SK-N-SH (cell line): ENCODE measurements at regions not wholly inside any gene's neighbourhood (a gene's known extent, or its start where the extent isn't known, plus 50 kb on each side); places are given as distances from the start of the nearest gene placed in this dataset.

Experiments
- CTCF ChIA-PET: fragments of 300-600, 350-600 bp; formaldehyde crosslinking; extraction: SDS; loops from one replicate; lab custom pipeline; 2021; lab: Yijun Ruan, JAX
- POLR2A ChIA-PET: fragments of 350-600 bp; sonication (Branson Sonifier 250); formaldehyde crosslinking; extraction: SDS; loops from one replicate; lab custom pipeline; 2020; ENCODE audit warnings: antibody characterized with exemption, inconsistent platforms; lab: Yijun Ruan, JAX
- DNase-seq: peaks from one replicate; pipeline ENCODE4 v3.0.0; 2012
- H2AFZ ChIP-seq: fragments of 200-600 bp; sonication (generic); 2 replicates; pipeline ENCODE4 v1.8.1; 2016; ENCODE audit warnings: antibody characterized with exemption, mild to moderate bottlenecking, low read depth
- H3F3A ChIP-seq: fragments of 200-600 bp; sonication (generic); replicated peaks from 2 replicates; pipeline ENCODE3; 2016; ENCODE audit warnings: antibody characterized with exemption, mild to moderate bottlenecking; ENCODE audit not compliant: insufficient read depth
- H3K27ac ChIP-seq, 2 experiments: fragments of 200-500 bp in 1 of 2; fragments of 200-600 bp in 1 of 2; sonication (Bioruptor generic) in 1 of 2; sonication (generic), shearing (Covaris generic) in 1 of 2; 2 replicates each; pipeline versions ENCODE4 v1.5.1 to v1.6.1; 2014 to 2016; ENCODE audit warnings: low read depth in 2 of 2, inconsistent platforms in 1 of 2, low read length in 1 of 2, mild to moderate bottlenecking in 1 of 2, mixed read lengths in 1 of 2
- H3K27me3 ChIP-seq: fragments of 200-600 bp; sonication (generic), shearing (Covaris generic); 2 replicates; pipeline ENCODE4 v1.6.1; 2016; ENCODE audit warnings: mixed run types; ENCODE audit not compliant: insufficient read depth
- H3K36me3 ChIP-seq, 2 experiments: fragments of 200-500 bp in 1 of 2; fragments of 200-600 bp in 1 of 2; sonication (Bioruptor generic) in 1 of 2; sonication (generic) in 1 of 2; replicated peaks in 1 of 2; 2 replicates each; pipeline versions ENCODE3 to v1.5.1; 2014 to 2016; ENCODE audit warnings: low read length in 1 of 2, mild to moderate bottlenecking in 1 of 2; ENCODE audit not compliant: insufficient read depth in 2 of 2, control insufficient read depth in 1 of 2
- H3K4me1 ChIP-seq, 2 experiments: fragments of 200-500 bp in 1 of 2; fragments of 200-600 bp in 1 of 2; sonication (Bioruptor generic) in 1 of 2; sonication (generic), shearing (Covaris generic) in 1 of 2; 2 replicates each; pipeline versions ENCODE4 v1.5.1 to v1.6.1; 2014 to 2016; ENCODE audit warnings: low read depth in 1 of 2, low read length in 1 of 2, mixed run types in 1 of 2; ENCODE audit not compliant: insufficient read depth in 2 of 2, control insufficient read depth in 1 of 2
- H3K4me2 ChIP-seq: fragments of 200-600 bp; sonication (generic), shearing (Covaris generic); 2 replicates; pipeline ENCODE4 v1.6.1; 2017; ENCODE audit warnings: mixed run types
- H3K4me3 ChIP-seq, 2 experiments: fragments of 200-500 bp in 1 of 2; fragments of 200-600 bp in 1 of 2; sonication (Bioruptor generic) in 1 of 2; sonication (generic), shearing (Covaris generic) in 1 of 2; 2 replicates each; pipeline versions ENCODE4 v1.5.1 to v1.8.1; 2014 to 2016; ENCODE audit warnings: low read depth in 2 of 2, inconsistent platforms in 1 of 2, low read length in 1 of 2, mild to moderate bottlenecking in 1 of 2, mixed read lengths in 1 of 2, moderate library complexity in 1 of 2
- H3K79me2 ChIP-seq: fragments of 200-600 bp; sonication (generic); 2 replicates; pipeline ENCODE4 v1.8.1; 2017; ENCODE audit warnings: mild to moderate bottlenecking; ENCODE audit not compliant: insufficient read depth
- H3K9ac ChIP-seq: fragments of 200-600 bp; sonication (generic); 2 replicates; pipeline ENCODE4 v1.6.1; 2017; ENCODE audit warnings: mixed run types
- H3K9me2 ChIP-seq: fragments of 200-600 bp; sonication (generic); 2 replicates; pipeline ENCODE4 v1.6.1; 2017; ENCODE audit warnings: mixed run types
- H3K9me3 ChIP-seq: fragments of 200-600 bp; sonication (generic); 2 replicates; pipeline ENCODE4 v1.6.1; 2017; ENCODE audit warnings: mixed run types, mild to moderate bottlenecking, moderate library complexity
- H4K20me1 ChIP-seq: fragments of 200-600 bp; sonication (generic); 2 replicates; pipeline ENCODE4 v1.6.1; 2017; ENCODE audit warnings: mild to moderate bottlenecking, mixed run types; ENCODE audit not compliant: insufficient read depth
- CHD2 ChIP-seq: fragments of 150-350 bp; IDR thresholded peaks from 2 replicates; pipeline ENCODE4 v1.6.1; 2018; ENCODE audit warnings: low read length; ENCODE audit not compliant: partially characterized antibody
- EP300 ChIP-seq, 2 experiments: IDR thresholded peaks; 2 replicates each; pipeline versions ENCODE4 v1.4.0 to v1.6.1; 2012; ENCODE audit warnings: borderline replicate concordance in 1 of 2, low read depth in 1 of 2, low read length in 1 of 2
- FOSL2 ChIP-seq: IDR thresholded peaks from 2 replicates; pipeline ENCODE4 v1.4.0; 2012; ENCODE audit warnings: low read depth, mild to moderate bottlenecking, moderate library complexity, borderline replicate concordance
- FOXJ3 ChIP-seq: sonication (generic); formaldehyde crosslinking; IDR thresholded peaks from 2 replicates; pipeline ENCODE4 v1.5.1; 2020; ENCODE audit warnings: mild to moderate bottlenecking, missing genetic modification reagents
- GABPA ChIP-seq: IDR thresholded peaks from 2 replicates; pipeline ENCODE4 v1.4.0; 2012; ENCODE audit warnings: low read depth, mild to moderate bottlenecking
- GATA2 ChIP-seq: sonication (generic); formaldehyde crosslinking; IDR thresholded peaks from 2 replicates; pipeline ENCODE4 v1.5.0; 2020; ENCODE audit warnings: mild to moderate bottlenecking, missing genetic modification reagents
- IRF3 ChIP-seq: fragments of 150-350 bp; IDR thresholded peaks from 2 replicates; pipeline ENCODE4 v1.6.1; 2016; ENCODE audit warnings: mild to moderate bottlenecking, low read depth, low read length
- JUND ChIP-seq: IDR thresholded peaks from 2 replicates; pipeline ENCODE4 v1.4.0; 2012
- MAX ChIP-seq: IDR thresholded peaks from 2 replicates; pipeline ENCODE4 v1.4.0; 2012; ENCODE audit warnings: low read depth
- NFIC ChIP-seq: IDR thresholded peaks from 2 replicates; pipeline ENCODE4 v1.4.0; 2012; ENCODE audit warnings: borderline replicate concordance
- RAD21 ChIP-seq: IDR thresholded peaks from 2 replicates; pipeline ENCODE4 v1.6.1; 2012; ENCODE audit warnings: mild to moderate bottlenecking, low read length
- RCOR1 ChIP-seq: fragments of 150-350 bp; IDR thresholded peaks from 2 replicates; pipeline ENCODE4 v1.6.1; 2017; ENCODE audit warnings: antibody characterized with exemption, low read length
- RXRA ChIP-seq: IDR thresholded peaks from 2 replicates; pipeline ENCODE4 v1.4.0; 2012; ENCODE audit warnings: low read depth, mild to moderate bottlenecking, borderline replicate concordance
- SMC3 ChIP-seq: IDR thresholded peaks from 2 replicates; pipeline ENCODE4 v1.6.1; 2012; ENCODE audit warnings: low read depth, low read length, improper control_type of control experiment
- WGBS: methylation state at CpG from one replicate; pipeline ENCODE4 v1.1.6; 2017; ENCODE audit warnings: low lambda C conversion rate; 5-methylcytosine and 5-hydroxymethylcytosine counted together
- TF ChIP-seq, protein P1 (sequence below): fragments of 200-600 bp; sonication (generic); IDR thresholded peaks from 2 replicates; pipeline ENCODE4 v1.6.1; 2017; ENCODE audit warnings: antibody characterized with exemption, mild to moderate bottlenecking, moderate library complexity
- TF ChIP-seq, protein P2 (sequence below): IDR thresholded peaks from 2 replicates; pipeline ENCODE4 v1.4.0; 2012; ENCODE audit warnings: low read depth, borderline replicate concordance
- TF ChIP-seq, protein P3 (sequence below): IDR thresholded peaks from 2 replicates; pipeline ENCODE4; 2012
- TF ChIP-seq, protein P4 (sequence below): IDR thresholded peaks from 2 replicates; pipeline ENCODE4 v1.6.1; 2012; ENCODE audit warnings: mild to moderate bottlenecking, low read depth, low read length, moderate library complexity

GRCh38 chr13:65401315-65401714 lies 1828.8 kb downstream of the PCDH9 start (continued):
- peak; percentile 31 to 96; a peak in 3 of 4 replicates for TF ChIP-seq EP300 (IDR thresholded peaks at IDR 0.05; ENCODE audit: borderline replicate concordance in 1 of 2, low read depth in 1 of 2, low read length in 1 of 2)
- no peak for TF ChIP-seq RXRA
- peak; percentile 86; the same call in 1 of the 2 replicates for TF ChIP-seq RCOR1
- TF ChIP-seq NFIC, result no peak
- TF ChIP-seq RAD21, result peak; percentile 41
- peak; percentile 97 for TF ChIP-seq GATA2

DNA sequence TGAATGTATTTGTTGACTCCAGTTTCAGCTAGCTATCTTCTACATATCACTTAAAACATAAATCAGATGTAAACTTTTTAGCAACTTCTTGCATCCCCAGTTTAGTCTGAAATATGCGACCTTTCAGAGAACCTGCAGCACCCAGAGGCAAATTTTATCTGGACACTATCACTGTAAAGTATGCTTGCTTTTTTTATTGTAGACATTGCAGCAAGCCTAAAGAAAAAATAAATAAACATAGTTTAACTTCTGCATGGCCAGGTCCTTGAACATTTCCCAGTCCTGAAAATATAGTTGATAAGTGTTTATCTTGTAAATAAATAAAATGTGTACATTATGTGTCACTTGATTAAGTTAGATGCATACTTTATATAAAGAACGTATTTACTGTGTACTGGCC lies 1829.4 kb downstream of the PCDH9 start:
- Histone ChIP-seq H3K4me2 (no peak overlapping the region), H3K27me3 (no peaks in the 10 kb centered on the region), H3K9me3 (no peaks in the 10 kb centered on the region), H3K4me3 (no peak overlapping the region), H3K27ac (peak overlapping the region in 1 of 2 experiments; percentile 83; a peak in 1 of 4 replicates), H3F3A (no peaks in the 10 kb centered on the region), H3K9ac (no peak overlapping the region), H3K36me3 (no peaks in the 10 kb centered on the region), H3K9me2 (no peaks in the 10 kb centered on the region), H3K79me2 (no peaks in the 10 kb centered on the region), H2AFZ (peak overlapping the region; percentile 4; the same call in 1 of the 2 replicates), H4K20me1 (no peaks in the 10 kb centered on the region), H3K4me1 (peaks cover 0 to 7% of the 10 kb centered on the region in 2 experiments; a peak in 1 of 4 replicates)
- 52% methylated on average over 2 of the region's 2 CpGs for WGBS
- TF ChIP-seq SMC3 (no peak), IRF3 (no peak), NFIC (no peak), GABPA (no peak), JUND (no peak), GATA2 (no peak), FOXJ3 (CRISPR knock-in tag) (no peak), RCOR1 (0 out of 2 replicates have a peak, but pooled peaks have one; percentile 6), CHD2 (no peak), MAX (no peak), FOSL2 (no peak), EP300 (IDR thresholded peaks at IDR 0.05; ENCODE audit: borderline replicate concordance in 1 of 2, low read depth in 1 of 2, low read length in 1 of 2) (peak in 1 of 2 experiments; percentile 21; a peak in 1 of 4 replicates)
- TF ChIP-seq, protein P1, sequence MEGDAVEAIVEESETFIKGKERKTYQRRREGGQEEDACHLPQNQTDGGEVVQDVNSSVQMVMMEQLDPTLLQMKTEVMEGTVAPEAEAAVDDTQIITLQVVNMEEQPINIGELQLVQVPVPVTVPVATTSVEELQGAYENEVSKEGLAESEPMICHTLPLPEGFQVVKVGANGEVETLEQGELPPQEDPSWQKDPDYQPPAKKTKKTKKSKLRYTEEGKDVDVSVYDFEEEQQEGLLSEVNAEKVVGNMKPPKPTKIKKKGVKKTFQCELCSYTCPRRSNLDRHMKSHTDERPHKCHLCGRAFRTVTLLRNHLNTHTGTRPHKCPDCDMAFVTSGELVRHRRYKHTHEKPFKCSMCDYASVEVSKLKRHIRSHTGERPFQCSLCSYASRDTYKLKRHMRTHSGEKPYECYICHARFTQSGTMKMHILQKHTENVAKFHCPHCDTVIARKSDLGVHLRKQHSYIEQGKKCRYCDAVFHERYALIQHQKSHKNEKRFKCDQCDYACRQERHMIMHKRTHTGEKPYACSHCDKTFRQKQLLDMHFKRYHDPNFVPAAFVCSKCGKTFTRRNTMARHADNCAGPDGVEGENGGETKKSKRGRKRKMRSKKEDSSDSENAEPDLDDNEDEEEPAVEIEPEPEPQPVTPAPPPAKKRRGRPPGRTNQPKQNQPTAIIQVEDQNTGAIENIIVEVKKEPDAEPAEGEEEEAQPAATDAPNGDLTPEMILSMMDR, result no peak
- TF ChIP-seq, protein P2, sequence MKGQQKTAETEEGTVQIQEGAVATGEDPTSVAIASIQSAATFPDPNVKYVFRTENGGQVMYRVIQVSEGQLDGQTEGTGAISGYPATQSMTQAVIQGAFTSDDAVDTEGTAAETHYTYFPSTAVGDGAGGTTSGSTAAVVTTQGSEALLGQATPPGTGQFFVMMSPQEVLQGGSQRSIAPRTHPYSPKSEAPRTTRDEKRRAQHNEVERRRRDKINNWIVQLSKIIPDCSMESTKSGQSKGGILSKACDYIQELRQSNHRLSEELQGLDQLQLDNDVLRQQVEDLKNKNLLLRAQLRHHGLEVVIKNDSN, result no peak
- TF ChIP-seq, protein P3, sequence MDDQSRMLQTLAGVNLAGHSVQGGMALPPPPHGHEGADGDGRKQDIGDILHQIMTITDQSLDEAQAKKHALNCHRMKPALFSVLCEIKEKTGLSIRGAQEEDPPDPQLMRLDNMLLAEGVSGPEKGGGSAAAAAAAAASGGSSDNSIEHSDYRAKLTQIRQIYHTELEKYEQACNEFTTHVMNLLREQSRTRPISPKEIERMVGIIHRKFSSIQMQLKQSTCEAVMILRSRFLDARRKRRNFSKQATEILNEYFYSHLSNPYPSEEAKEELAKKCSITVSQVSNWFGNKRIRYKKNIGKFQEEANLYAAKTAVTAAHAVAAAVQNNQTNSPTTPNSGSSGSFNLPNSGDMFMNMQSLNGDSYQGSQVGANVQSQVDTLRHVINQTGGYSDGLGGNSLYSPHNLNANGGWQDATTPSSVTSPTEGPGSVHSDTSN, result no peak
- TF ChIP-seq, protein P4, sequence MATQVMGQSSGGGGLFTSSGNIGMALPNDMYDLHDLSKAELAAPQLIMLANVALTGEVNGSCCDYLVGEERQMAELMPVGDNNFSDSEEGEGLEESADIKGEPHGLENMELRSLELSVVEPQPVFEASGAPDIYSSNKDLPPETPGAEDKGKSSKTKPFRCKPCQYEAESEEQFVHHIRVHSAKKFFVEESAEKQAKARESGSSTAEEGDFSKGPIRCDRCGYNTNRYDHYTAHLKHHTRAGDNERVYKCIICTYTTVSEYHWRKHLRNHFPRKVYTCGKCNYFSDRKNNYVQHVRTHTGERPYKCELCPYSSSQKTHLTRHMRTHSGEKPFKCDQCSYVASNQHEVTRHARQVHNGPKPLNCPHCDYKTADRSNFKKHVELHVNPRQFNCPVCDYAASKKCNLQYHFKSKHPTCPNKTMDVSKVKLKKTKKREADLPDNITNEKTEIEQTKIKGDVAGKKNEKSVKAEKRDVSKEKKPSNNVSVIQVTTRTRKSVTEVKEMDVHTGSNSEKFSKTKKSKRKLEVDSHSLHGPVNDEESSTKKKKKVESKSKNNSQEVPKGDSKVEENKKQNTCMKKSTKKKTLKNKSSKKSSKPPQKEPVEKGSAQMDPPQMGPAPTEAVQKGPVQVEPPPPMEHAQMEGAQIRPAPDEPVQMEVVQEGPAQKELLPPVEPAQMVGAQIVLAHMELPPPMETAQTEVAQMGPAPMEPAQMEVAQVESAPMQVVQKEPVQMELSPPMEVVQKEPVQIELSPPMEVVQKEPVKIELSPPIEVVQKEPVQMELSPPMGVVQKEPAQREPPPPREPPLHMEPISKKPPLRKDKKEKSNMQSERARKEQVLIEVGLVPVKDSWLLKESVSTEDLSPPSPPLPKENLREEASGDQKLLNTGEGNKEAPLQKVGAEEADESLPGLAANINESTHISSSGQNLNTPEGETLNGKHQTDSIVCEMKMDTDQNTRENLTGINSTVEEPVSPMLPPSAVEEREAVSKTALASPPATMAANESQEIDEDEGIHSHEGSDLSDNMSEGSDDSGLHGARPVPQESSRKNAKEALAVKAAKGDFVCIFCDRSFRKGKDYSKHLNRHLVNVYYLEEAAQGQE, result no peak
- ChIA-PET POLR2A (no interaction called here), CTCF (no interaction called here)
- no peak for DNase-seq
